ENCODE measurements at regions not wholly inside any gene's neighbourhood (a gene's known extent, or its start where the extent isn't known, plus 50 kb on each side); places are given as distances from the start of the nearest gene placed in this dataset.

- BruUV-seq (replicated peaks) = no TSS peak
- no peak for FAIRE-seq
Measured at GRCh38 chr5:74321326-74321725, 319.2 kb downstream of the ENC1 start.

More at GRCh38 chr5:74321326-74321725, 319.2 kb downstream of the ENC1 start:
- dilution Hi-C loops (cut with MboI; ENCODE audit: extremely low pct_ligation_motif_present, low sequenced_read_pairs) (no loop called here), intact Hi-C loops (cut with micrococcal nuclease) (no loop called here)
- no peak for TF ChIP-seq FOS (IDR thresholded peaks at IDR 0.05; ENCODE audit: borderline replicate concordance, insufficient read depth, low read length)
- no peak for TF ChIP-seq CTCF (IDR thresholded peaks at IDR 0.05; ENCODE audit: extremely low read depth in 1 of 2, insufficient read depth in 1 of 2, low read depth in 1 of 2, low read length in 2 of 2)
- no peak for TF ChIP-seq POLR2AphosphoS5 (IDR thresholded peaks at IDR 0.05; ENCODE audit: insufficient read depth, low read depth, low read length)
- no peak for TF ChIP-seq EZH2 (IDR thresholded peaks at IDR 0.05; ENCODE audit: borderline replicate concordance, low read depth, low read length, severe bottlenecking)
- no peak for TF ChIP-seq MYC (IDR thresholded peaks at IDR 0.05; ENCODE audit: low read depth, low read length)
- TF ChIP-seq MAX (IDR thresholded peaks at IDR 0.05; ENCODE audit: insufficient read depth, insufficient read length) = no peak
- Histone ChIP-seq H3K9me3 (replicated peaks; ENCODE audit: control insufficient read depth, insufficient read depth, low read length) (no peaks in the 10 kb centered on the region), H3K27ac (ENCODE audit: insufficient read depth, low read depth, low read length) (no peak overlapping the region), H3K9ac (replicated peaks; ENCODE audit: extremely low read depth, insufficient read depth, low read length) (no peak overlapping the region), H3K4me2 (ENCODE audit: insufficient read depth, low read length) (no peak overlapping the region), H3K27me3 (ENCODE audit: control insufficient read depth in 2 of 2, insufficient read depth in 2 of 2, low read length in 2 of 2) (peaks cover 0 to 2% of the 10 kb centered on the region in 2 experiments), H3K9me1 (replicated peaks; ENCODE audit: control insufficient read depth, extremely low read depth, insufficient read depth, low read length) (no peaks in the 10 kb centered on the region), H2AFZ (ENCODE audit: low read depth, low read length) (no peak overlapping the region), H3K79me2 (ENCODE audit: control insufficient read depth, insufficient read depth, low read length) (no peaks in the 10 kb centered on the region), H3K4me3 (replicated peaks in 1 of 3; ENCODE audit: insufficient read depth in 1 of 3, low read depth in 1 of 3, low read length in 3 of 3) (no peak overlapping the region), H3K36me3 (ENCODE audit: control insufficient read depth in 2 of 2, extremely low read depth in 1 of 2, insufficient read depth in 2 of 2, low read length in 2 of 2) (no peaks in the 10 kb centered on the region), H3K4me1 (ENCODE audit: control insufficient read depth, extremely low read depth, insufficient read depth, low read length) (peaks cover 4% of the 10 kb centered on the region), H4K20me1 (replicated peaks; ENCODE audit: control insufficient read depth, extremely low read depth, insufficient read depth, low read length) (no peaks in the 10 kb centered on the region)
- no peak for DNase-seq (ENCODE audit: low read depth, low spot score)
- POLR2A ChIA-PET = no interaction called here
- CTCF ChIA-PET = no interaction called here

All from endothelial cell of umbilical vein (primary cell).